Vagina (tissue), 2 donors: ENCODE measurements at regions not wholly inside any gene's neighbourhood (a gene's known extent, or its start where the extent isn't known, plus 50 kb on each side); places are given as distances from the start of the nearest gene placed in this dataset.

ENCODE experiments used
- POLR2A ChIP-seq, 2 donors: fragments of 450-650 bp; IDR thresholded peaks; one replicate each; pipeline ENCODE4 v1.6.1; 2017; ENCODE audit warnings: antibody characterized with exemption in 2 of 2, mild to moderate bottlenecking in 2 of 2, moderate library complexity in 2 of 2
- POLR2AphosphoS5 ChIP-seq, 2 donors: sonication (generic); formaldehyde crosslinking; IDR thresholded peaks; one replicate each; pipeline ENCODE4 v1.9.0; 2017; ENCODE audit warnings: antibody characterized with exemption in 2 of 2, mild to moderate bottlenecking in 2 of 2, low read depth in 1 of 2; ENCODE audit not compliant: insufficient read depth in 1 of 2
- TF ChIP-seq, protein P1 (sequence below), 3 experiments: fragments of 450-650 bp in 2 of 3; fragments of 200-600 bp in 1 of 3; sonication (generic) in 1 of 3; IDR thresholded peaks; one replicate each; pipeline ENCODE4 v1.5.1; 2017 to 2019; ENCODE audit warnings: antibody characterized with exemption in 3 of 3, mild to moderate bottlenecking in 2 of 3, moderate library complexity in 2 of 3

DNA sequence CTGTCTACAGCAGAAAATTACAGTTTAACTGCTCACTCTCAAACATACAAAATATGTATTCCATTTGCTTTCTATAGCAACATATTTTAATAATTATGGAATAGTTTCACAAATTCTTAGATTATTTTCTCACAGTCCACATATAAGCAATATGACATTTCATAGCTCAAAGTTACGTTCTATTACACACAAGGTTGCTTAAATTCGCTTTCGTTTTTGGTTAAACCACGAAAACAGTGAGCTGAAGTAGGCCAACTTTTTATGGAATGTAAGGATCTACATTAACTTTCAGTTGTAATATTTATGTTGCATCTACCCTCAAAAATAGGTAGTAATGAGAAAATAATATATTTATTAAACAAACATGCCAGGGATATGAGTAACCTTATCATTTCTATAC is 966.0 kb upstream of the ACO1 start:
- TF ChIP-seq POLR2AphosphoS5 (IDR thresholded peaks at IDR 0.05; ENCODE audit: insufficient read depth in 1 of 2, low read depth in 1 of 2) (no peak), POLR2A (IDR thresholded peaks at IDR 0.05) (no peak)
- TF ChIP-seq, protein P1, sequence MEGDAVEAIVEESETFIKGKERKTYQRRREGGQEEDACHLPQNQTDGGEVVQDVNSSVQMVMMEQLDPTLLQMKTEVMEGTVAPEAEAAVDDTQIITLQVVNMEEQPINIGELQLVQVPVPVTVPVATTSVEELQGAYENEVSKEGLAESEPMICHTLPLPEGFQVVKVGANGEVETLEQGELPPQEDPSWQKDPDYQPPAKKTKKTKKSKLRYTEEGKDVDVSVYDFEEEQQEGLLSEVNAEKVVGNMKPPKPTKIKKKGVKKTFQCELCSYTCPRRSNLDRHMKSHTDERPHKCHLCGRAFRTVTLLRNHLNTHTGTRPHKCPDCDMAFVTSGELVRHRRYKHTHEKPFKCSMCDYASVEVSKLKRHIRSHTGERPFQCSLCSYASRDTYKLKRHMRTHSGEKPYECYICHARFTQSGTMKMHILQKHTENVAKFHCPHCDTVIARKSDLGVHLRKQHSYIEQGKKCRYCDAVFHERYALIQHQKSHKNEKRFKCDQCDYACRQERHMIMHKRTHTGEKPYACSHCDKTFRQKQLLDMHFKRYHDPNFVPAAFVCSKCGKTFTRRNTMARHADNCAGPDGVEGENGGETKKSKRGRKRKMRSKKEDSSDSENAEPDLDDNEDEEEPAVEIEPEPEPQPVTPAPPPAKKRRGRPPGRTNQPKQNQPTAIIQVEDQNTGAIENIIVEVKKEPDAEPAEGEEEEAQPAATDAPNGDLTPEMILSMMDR (IDR thresholded peaks at IDR 0.05) = no peak
